ENCODE measurements at regions not wholly inside any gene's neighbourhood (a gene's known extent, or its start where the extent isn't known, plus 50 kb on each side); places are given as distances from the start of the nearest gene placed in this dataset.

DNA sequence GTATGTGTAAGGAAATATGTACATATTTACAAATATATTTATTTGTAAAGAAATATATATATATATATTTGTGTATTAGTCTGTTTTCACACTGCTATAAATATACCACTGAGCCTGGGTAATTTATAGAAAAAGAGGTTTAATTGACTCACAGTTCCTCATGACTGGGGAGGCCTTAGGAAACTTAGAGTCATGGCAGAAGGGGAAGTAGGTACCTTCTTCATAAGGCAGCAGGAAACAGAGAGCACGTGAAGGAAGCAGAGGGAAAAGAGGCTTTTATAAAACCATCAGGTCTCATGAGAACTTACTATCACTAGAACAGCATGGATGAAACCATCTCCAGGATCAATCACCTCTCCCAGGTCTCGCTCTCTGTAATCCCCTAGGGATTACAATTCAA, 644.5 kb upstream of the HS3ST5 start:
- FAIRE-seq (no peak), DNase-seq (ENCODE audit: low spot score) (no peak), ATAC-seq (no peak)
- H4K20me1 ChIP-seq (ENCODE audit: insufficient read depth, low read length), result no peaks in the 10 kb centered on the region
- in situ Hi-C loops (cut with HindIII; ENCODE audit: extremely low pct_ligation_motif_present, low pct_unique_long_range_greater_than_20kb) (no loop called here), intact Hi-C loops (cut with micrococcal nuclease; ENCODE audit: unreplicated experiment) (no loop called here)
- BruUV-seq (replicated peaks), result no TSS peak
- no peaks in the 10 kb centered on the region for H3K36me3 ChIP-seq (replicated peaks in 1 of 2; ENCODE audit: control insufficient read depth in 1 of 2, insufficient read depth in 2 of 2, low read length in 2 of 2)
- no peaks in the 10 kb centered on the region for H3K27me3 ChIP-seq (ENCODE audit: control insufficient read depth in 1 of 2, insufficient read depth in 2 of 2, low read length in 2 of 2)
- H3K4me1 ChIP-seq (ENCODE audit: insufficient read depth, low read length), result no peaks in the 10 kb centered on the region
- ChIA-PET CTCF (ENCODE audit: low intra/inter-chr PET ratio, low total read pairs) (no interaction called here), POLR2A (no interaction called here)
- no peaks in the 10 kb centered on the region for H3K9me3 ChIP-seq (ENCODE audit: low read length)
- no peak overlapping the region for H3K9ac ChIP-seq (ENCODE audit: insufficient read depth, low read depth, low read length)
- H3K4me3 ChIP-seq (replicated peaks in 1 of 3; ENCODE audit: insufficient read depth in 1 of 3, low read depth in 2 of 3, low read length in 3 of 3), result no peak overlapping the region
- 5% methylated on average over 2 of the region's 2 CpGs for WGBS (ENCODE audit: low lambda C conversion rate)
- no peak overlapping the region for H3K4me2 ChIP-seq (ENCODE audit: low read depth, low read length)
- H3K27ac ChIP-seq (ENCODE audit: extremely low read length, insufficient read depth, low read length), result no peak overlapping the region
- H2AFZ ChIP-seq (ENCODE audit: low read length), result no peak overlapping the region
- no peaks in the 10 kb centered on the region for H3K79me2 ChIP-seq (ENCODE audit: insufficient read depth, low read length)
- TF ChIP-seq, protein P1, sequence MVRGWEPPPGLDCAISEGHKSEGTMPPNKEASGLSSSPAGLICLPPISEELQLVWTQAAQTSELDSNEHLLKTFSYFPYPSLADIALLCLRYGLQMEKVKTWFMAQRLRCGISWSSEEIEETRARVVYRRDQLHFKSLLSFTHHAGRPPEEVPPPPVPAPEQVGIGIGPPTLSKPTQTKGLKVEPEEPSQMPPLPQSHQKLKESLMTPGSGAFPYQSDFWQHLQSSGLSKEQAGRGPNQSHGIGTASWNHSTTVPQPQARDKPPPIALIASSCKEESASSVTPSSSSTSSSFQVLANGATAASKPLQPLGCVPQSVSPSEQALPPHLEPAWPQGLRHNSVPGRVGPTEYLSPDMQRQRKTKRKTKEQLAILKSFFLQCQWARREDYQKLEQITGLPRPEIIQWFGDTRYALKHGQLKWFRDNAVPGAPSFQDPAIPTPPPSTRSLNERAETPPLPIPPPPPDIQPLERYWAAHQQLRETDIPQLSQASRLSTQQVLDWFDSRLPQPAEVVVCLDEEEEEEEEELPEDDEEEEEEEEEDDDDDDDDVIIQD (CRISPR knock-in tag; IDR thresholded peaks at IDR 0.05; ENCODE audit: low read depth), result no peak
- TF ChIP-seq ZNF446 (CRISPR knock-in tag; IDR thresholded peaks at IDR 0.05) (no peak), NRL (CRISPR knock-in tag; IDR thresholded peaks at IDR 0.05; ENCODE audit: borderline replicate concordance) (no peak), RCOR2 (CRISPR knock-in tag; IDR thresholded peaks at IDR 0.05) (no peak), MAFF (IDR thresholded peaks at IDR 0.05; ENCODE audit: low read depth, low read length) (no peak), TCF7L2 (IDR thresholded peaks at IDR 0.05; ENCODE audit: low read depth, low read length) (no peak), SP1 (IDR thresholded peaks at IDR 0.05) (no peak), SP1 (CRISPR knock-in tag; IDR thresholded peaks at IDR 0.05) (no peak), SAP130 (CRISPR knock-in tag; IDR thresholded peaks at IDR 0.05; ENCODE audit: low read depth) (no peak), HNRNPH1 (optimal IDR thresholded peaks at IDR 0.05; ENCODE audit: low read depth, low read length) (no peak)
- TF ChIP-seq, protein P2, sequence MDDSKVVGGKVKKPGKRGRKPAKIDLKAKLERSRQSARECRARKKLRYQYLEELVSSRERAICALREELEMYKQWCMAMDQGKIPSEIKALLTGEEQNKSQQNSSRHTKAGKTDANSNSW (CRISPR knock-in tag; IDR thresholded peaks at IDR 0.05; ENCODE audit: borderline replicate concordance), result no peak

Data from HepG2 (cell line).